CD4-positive, alpha-beta T cell treated with Interleukin-17A for 1 hour (primary cell): ENCODE measurements at regions not wholly inside any gene's neighbourhood (a gene's known extent, or its start where the extent isn't known, plus 50 kb on each side); places are given as distances from the start of the nearest gene placed in this dataset.

Source experiments
- DNase-seq: peaks from one replicate; pipeline ENCODE4 v3.0.0-alpha.2; 2020

DNA sequence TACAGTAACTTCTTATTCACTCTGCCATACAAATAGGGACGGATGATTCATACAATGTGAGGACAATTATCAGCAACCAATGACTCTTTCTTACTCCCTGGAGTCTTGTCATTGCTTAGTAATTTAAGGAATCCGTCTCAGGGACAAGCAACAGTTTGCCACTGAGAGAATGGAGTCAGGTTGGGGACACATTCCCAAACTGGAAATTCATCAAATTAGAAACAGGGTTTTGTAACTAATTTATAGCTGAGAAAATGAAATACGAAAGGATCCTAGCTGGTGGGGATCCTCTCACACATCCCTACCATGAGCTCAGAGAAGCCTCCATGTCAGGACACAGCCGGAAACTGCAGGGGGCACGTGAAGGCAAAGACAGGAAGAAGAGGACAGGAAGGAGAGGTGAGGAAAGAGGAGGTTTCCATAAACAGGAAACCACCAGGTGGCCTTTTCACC, 50.4 kb upstream of the KDR start:
- DNase-seq, result no peak

DNA sequence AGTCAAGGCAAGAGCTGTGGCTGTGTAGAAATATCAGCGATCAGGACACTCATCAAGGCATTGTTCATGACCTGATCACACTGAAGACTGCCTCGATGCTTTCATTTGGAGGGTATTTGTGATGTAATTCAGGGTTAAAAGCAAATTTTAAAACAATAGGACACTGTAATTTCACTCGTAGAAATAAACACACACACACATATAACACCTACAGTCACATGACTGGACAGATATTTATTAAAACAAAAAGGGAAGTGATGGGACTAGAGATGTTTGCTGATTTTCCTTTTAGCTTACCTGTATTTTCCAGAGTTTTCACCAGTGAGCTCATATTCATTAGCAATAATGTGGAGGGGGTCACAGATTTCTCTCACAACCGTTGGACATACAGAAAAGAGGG, 51.1 kb upstream of the KDR start:
- no peak for DNase-seq

DNA sequence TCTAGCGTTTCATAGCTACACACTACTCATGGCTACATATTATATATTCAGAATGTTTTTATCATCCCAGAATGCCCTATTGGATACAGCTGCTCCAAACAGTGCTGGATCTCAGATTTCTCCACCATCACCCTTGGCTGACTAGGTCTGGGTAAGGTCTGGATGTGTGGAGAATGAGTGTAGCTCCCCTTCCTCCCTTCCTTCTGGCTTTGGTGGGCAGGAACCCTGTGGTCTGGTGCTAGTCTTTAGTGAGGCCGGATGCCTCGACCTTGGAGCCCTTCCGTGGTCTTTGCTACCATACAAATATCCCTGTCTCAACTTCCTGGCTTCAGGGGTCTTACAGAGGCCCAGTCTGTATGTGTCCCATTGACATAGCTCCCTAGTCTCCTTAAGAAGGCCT, 52.1 kb upstream of the KDR start:
- no peak for DNase-seq

DNA sequence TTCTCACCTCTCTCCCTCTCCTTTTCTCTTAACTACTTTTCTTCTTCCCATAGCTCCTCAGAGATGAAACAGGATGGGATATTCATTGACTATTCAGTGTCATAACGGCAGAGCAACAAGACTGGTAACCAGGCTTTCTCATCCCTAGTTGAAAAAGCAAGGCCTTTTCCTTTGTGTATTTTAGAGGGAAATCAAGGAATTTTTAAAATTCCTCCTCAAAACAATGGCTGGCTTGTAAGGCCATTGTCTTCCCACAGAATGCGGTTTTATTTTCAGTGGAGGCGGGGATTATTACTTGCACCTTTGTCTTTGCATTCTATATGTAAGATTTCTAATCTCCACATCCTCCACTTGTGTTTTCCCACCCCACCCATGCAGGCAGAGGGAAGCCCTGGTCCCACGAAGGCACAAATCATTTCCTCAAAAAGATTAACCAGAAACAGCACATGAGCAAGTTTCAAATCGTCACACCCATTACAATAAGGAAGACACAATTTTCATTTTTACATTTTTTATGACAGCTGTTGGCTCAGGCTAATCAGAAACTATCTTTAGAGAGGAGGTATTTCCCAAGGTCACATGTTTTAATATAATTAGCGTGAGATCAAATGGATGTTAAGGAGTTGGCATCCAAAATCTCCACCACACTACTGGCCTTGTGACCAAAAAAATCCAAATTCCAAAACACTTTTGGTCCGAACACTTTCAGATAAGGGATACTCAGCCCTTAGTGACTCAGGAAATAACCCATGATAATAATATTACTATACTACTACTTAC, 53.0 kb upstream of the KDR start:
- DNase-seq, result no peak

DNA sequence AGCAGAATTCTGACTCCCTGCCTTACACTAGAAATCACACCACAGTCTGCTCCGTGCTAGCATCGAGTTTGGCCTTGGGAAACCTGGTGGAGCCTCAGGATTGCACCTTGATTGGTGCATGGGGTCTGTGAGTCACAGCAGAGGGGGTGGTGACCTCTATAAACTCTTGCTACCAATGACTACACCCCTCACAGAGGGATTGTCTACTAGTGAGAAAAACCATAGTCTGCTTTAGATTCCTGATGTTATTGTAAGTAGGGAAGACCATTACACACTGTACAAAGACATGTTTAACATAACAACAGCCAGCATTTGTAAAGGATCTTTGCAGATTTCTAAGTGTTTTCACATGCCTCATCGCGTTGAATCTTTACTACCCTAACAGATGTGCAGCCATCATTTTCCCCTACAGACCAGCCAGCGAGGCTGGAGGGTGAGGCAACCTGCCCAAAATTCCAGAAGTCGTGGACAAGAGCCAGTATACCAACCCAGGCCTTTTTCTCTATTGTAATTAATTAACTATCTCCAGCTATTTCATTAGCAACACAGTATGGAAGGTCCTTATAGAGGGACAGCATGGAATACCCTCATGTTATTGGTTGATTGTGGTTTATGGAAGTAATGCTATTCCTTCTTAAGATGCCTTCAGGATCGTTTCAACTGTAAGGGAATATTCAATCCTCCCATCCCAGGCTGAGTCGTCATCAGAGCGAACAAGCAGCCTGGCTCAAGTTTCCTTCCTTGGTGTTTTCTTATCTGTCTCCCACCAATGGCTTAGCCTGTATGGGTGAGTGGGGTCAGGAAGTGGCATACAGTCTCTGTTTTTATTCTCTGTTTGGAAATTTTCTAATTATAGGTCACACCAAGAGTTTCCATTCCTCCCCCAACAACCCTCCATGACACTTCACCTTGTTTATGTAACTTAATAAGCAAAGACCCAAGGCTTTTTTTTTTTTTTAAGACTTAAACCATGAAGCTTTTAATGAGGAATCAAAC, 55.9 kb upstream of the KDR start:
- no peak for DNase-seq

DNA sequence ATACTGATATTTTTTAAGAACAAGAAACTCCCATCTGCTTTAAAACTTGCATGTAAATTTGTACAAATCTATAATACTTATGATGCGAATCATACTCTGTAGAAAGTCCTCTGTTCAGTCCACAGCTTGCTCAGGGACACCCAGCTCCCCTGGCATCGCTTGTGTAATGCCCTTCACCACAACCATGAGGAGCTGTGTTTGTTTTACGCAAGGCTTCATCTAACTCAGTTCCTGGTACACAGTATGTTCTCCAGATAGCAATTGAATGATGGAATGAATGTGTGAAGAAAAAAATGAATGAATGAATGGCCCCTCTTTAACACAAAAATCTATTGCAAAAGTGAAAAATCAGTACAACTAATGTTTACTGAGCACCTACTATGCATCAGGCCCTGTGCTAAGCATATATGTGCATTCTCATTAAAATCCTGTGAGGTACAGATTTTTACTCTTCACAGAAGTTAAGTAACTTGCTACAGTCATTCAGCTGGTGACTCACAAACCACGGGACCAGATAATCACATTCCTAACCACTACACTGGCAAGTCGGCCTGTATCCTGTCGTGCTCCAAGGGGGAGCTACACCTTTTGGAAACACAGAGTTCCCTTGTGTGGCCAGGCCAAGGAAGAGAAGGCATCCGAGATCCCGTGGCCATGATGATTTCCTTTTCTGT, 58.7 kb upstream of the KDR start:
- no peak for DNase-seq

DNA sequence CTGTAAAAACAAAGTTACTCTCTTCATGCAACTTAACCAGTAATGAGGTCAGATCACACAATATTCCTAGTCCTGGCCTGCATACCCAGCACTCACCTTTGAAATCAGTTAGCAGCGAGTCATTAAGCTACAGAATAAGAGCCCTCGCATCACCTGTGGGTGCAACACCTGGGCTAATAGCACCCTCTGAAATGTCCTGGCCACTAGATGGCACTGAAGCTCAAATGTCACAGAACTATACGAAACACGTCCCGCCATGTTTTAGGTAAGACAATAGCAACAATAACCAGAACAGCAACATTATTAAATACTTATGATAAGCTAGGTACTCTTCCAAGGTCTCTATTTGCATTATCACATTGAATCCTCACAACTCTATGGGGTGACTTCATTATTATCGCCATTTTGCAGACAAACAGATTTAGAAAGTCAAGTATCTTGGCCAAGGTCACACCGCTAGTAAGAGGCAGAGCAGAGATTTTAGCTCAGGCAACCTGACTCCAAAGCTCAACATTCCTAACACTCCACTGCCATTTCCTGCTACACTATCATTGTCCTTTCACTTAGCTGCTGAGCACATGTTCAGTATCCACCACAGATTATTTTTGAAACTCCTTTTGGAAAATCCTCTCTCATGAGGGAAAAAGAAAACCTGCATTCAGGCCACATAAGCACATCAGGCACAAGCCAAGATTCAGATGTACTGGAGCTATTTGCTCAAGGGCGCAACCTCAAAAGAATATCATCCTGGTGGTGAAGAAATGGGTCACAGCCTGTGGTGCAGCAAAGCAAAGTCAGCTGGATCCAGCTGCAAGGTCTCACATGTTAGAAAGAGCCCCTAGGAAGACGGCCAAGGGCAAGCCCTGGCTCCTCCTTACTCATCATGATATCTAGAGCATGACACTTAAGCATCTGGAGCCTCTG, 59.5 kb upstream of the KDR start:
- peak; percentile 24 for DNase-seq

DNA sequence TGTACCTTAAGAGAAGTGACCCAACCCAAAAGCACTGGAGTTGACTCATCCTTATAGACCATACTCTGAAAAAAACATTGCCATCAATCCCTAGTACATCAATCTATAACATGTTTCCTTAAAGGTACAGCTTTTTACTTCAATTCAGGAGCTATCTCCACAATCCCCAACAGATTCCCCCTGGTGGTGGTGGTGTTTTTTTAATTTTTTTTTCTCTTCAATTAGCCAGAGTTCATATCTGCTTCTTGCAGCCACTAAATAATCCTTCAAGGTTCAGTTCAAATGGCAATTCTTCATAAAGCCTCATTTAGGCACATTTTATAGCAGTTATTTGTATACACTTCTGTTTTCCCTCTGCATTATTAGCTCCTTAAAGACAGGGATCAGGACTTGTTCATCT, 60.7 kb upstream of the KDR start:
- DNase-seq, result no peak

DNA sequence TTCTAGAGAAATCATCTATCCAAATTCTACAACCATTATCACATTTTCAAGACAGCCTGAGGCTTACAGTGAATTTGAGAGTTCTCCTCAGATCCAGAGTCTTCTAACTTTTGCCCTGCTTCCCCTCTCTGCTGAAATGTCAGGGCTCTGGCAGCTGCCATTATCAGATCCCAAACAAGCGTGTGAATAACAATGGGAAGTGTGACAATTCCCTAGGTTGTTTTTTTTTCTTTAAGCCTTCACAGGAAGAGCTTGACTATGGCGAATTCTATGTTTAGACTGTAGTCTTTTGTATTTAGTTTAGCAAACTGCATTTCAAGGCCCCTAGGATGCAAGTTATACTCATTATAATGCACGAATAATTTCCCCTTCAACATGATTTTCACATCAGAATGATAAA, 61.3 kb upstream of the KDR start:
- DNase-seq, result no peak

DNA sequence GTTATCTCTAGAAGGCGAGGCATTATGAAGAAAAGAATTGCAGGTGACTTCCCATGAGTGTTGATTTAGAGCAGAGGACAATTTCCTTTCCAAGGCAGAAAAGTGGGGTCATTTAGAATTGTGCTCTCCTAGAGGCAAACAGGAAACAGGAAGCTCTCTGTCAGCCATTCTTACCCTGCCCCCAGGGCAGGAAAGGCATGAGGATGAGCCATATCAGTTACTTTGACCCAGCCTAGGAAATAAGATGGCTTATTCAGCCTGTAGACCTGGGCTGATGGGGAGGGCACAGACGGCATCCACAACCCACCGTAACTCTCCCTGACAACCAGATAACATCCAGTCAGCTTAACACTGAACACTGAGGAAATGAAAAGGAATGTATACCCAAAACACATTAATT, 88.8 kb upstream of the KDR start:
- DNase-seq, result no peak

DNA sequence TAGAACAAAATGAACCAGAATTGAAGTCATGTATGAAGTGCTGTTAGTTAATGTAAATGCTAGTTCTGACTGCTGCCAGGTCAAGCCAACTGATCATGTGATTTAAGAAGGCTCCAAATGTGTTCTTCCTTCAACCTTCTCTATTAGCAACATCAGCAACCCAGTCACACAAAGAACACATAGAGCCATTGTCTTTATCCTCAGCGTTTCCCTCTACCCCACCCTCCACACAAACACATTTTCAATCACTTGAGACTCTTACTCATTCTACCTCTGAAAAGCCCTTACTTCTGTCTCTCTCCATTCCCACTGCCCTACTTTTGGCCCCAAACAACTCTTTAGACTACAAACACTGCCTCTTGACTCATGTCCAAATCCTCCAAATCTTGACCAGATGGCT, 89.7 kb upstream of the KDR start:
- DNase-seq, result no peak

DNA sequence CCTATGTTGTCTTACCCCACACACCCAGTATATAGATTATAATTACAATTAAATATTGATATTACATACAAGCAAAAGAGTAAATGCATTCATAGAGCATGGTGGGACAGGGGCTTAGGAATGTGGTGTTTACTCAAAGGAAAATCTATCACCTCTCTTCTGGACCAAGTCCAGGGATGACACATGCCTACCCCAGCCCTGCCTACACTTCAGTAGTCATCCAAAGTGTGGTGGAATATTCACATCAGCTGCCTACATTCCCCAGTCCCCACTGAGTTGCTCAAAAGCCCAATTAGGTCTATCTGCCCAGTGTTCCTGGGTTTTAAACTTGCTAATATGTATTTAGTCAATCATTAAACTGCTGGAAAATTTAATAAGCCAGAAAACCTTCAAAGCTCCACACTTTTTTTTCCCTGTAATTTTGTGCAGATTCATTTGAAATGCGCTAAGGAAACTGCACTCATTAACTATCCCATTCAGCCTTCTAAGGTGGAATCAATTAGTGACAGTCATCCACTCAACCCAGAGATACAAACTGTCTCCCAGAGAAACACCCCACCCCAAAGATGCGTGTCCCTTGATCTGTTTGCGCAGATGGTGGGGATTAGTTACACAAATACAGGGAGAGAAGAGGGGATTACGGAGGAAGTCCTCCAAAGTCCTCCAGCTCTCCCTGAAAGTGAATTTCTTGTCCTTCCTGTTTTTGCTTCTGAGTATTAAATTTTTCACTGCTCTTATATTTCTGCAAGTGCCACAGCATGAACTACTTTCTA, 91.7 kb upstream of the KDR start:
- DNase-seq, result no peak

DNA sequence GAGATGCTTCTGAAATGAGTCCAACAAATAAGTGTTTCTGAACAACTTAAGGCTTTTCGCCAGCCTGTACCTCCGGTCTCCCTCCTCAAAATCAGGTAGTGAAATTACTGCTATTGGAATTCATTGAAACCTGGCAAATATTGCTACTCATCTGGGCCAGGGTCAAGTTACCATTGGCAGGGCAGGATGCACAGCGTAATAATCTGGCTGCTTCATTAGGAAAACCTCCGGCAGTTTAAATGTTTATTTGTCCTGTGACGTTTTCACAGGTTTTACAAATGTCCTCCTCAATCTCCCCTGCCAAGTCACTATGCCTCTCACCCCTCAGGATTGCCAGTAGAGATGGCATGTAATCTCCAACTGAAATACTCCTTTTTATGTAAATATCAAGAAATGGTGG, 92.6 kb upstream of the KDR start:
- no peak for DNase-seq

DNA sequence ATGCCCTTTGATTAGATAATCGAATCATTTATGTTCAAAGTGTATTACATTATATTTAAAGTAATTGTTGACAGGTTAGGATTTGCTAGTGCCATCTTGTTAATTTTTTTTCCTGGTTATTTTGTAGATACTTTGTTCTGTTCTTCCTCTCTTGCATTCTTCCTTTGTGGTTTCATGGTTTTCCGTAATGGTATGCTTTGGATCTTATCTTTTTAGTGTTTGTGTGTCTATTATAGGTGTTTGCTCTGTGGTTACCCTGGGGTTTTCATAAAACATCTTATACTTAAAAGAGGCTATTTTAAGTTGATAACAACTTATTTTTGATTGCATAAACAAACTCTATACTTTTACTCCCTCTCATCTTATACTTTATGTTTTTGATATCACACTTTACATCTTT, 108.2 kb upstream of the SRD5A3 start:
- DNase-seq, result no peak

DNA sequence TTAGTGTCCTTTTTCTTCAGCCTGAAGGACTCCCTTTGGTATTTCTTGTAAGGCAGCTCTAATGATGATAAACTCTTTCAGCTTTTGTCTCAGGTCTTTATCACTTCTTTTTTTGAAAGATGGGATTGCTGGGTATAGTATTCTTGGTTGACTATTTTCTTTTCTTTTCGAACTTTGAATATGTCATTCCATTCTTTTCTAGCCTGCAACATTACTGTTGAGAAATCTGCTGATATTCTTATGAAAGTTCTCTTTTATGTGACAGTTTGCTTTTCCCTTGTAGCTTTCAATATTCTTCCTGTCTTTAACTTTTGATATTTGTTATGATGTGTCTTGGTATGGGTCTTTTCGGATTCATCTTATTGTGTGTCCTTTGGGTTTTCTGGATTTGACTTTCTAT, 107.6 kb upstream of the SRD5A3 start:
- no peak for DNase-seq

DNA sequence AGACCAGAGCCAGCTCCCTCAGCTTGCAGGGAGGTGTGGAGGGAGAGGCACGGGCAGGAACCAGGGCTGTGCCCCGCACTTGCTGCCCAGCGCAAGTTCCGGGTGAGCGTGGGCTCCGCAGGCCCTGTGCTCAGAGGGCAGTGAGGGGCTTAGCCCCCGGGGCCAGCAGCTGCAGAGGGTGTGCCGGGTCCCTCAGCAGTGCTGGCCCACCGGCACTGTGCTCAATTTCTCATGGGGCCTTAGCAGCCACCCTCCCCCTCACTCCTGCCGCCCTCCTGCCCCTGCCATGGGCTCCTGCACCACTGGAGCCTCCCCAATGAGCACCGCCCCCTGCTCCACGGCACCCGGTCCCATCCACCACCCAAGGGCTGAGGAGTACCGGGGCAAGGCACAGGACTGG, 104.6 kb upstream of the SRD5A3 start:
- DNase-seq, result no peak

DNA sequence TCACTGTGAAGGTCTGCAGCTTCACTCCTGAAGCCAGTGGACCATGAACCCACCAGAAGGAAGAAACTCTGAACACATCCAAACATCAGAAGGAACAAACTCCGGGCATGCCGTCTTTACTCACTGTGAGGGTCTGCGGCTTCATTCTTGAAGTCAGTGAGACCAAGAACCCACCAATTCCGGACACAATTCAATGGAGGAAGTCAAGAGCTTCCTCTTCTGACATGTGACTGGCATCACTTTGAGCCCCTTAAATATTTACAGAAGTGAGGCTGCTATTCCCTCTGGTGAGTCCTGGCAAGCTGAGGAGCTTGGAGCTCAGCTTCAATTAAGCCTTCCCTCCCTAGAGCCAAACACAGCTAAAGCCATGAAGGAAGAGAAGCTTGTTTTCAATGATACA, 103.5 kb upstream of the SRD5A3 start:
- no peak for DNase-seq

DNA sequence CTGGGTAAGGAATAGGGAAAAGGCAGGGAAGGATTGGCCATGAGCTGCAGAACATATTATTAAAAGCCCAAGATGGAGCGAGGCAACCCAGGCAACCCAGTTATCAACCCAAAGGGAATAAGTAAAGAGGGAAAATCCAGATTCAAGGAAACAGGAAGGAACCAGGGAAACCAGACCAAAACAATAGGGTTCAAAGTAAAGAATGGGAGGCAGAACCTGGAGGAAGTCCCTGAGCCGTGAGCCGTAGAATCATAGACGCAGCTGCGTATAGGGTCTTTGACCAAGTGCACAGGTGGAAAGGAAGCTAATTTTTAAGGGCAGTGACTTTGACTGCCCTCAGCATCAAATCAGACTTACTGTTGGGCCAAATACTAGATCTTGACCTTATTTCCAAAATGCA, 98.5 kb upstream of the SRD5A3 start:
- DNase-seq, result no peak

DNA sequence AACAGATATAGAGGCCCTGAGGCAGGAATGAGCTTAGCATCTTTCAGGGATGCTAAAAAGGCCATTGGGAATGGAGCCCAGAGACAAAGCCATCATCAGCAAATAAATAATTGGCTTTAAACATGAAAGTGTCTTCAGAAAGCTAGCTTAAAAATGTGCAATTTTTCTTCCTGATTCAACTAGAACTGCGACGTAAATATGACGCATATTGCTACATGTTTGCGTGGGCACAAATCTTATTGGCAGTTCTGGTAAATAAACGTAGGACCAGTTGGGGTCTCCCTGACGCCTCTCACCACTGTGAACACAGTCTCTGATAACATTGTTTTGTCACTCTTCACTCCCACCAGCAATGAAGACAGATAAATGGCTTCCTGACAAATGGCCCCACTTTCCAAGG, 97.3 kb upstream of the SRD5A3 start:
- DNase-seq, result no peak

DNA sequence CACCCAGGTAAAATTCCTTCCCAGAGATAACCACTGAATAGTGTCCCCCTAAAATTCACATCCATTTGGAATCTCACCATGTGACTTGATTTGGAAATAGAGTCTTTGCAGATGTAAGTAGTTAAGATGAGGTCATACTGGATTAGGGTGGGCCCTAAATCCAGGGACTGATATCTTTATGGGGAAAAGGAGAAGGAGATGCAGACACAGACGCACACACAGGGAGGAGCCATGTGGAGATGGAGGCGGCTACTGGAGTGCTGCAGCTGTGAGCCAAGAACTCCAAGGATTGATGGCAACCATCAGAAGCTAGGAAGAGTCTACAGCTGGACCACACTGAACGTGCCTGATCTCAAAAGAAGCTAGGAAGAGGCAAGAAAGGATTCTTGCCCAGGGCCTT, 96.6 kb upstream of the SRD5A3 start:
- DNase-seq, result no peak

DNA sequence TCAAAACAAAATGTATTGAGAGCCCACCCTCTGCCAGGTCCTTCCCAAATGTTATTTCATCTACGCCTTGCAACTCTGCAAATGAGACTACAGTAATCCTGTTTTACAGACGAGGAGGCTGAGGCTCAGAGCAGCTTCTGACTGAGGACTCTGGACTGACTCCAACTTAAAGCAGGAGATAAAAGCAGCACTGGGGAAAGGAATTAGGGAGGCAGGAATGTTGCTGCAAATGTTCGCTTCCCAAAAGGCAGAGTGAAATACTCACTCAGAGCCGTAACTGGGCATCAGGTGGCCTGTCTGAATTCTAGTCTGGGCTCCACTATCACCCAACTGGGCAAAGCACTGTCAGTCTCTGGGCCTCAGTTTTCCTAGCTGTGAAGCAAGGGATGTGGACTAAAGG, 94.7 kb upstream of the SRD5A3 start:
- DNase-seq, result no peak

DNA sequence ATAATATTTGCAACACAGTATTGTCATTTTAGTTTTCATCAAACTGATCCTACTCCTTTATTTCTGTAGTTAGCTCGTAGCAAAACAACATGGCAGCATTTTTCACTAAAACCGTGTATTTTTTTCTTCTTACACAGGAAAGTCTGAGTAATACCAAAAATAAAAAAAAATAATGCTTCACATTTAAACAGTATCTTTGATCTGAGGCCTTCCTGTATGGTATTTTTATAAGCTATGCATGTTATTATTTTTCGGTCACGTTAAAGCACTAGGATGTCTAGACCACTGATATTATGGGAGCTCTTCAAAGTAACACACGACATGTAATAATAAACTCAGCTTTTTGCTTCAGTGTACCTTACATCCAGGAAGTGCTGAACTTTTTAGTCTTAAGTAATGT, 94.1 kb upstream of the SRD5A3 start:
- no peak for DNase-seq
